LNCaP clone FGC (cell line): ENCODE measurements at regions not wholly inside any gene's neighbourhood (a gene's known extent, or its start where the extent isn't known, plus 50 kb on each side); places are given as distances from the start of the nearest gene placed in this dataset.

Experiments used
- DNase-seq: peaks from one replicate; pipeline ENCODE4 v3.0.0-alpha.2; 2011; ENCODE audit warnings: low read depth
- H3K4me3 ChIP-seq: 2 replicates; pipeline ENCODE4 v1.5.1; 2011; ENCODE audit warnings: mild to moderate bottlenecking, low read depth, low read length, control low read depth
- CTCF ChIP-seq: IDR thresholded peaks from 2 replicates; pipeline ENCODE4 v1.5.1; 2012; ENCODE audit warnings: mild to moderate bottlenecking; ENCODE audit not compliant: control insufficient read depth, insufficient read depth; ENCODE audit errors: extremely low read depth

- H3K4me3 ChIP-seq = no peak overlapping the region
- TF ChIP-seq CTCF = no peak
- no peak for DNase-seq
Observed at GRCh38 chr2:192735447-192735846, 540.7 kb upstream of the TMEFF2 start.

GRCh38 chr2:192729369-192729768 lies 534.6 kb upstream of the TMEFF2 start:
- no peak overlapping the region for H3K4me3 ChIP-seq
- TF ChIP-seq CTCF = no peak
- DNase-seq = no peak

- no peak for DNase-seq
- TF ChIP-seq CTCF = no peak
- no peak overlapping the region for H3K4me3 ChIP-seq
Observed at GRCh38 chr2:192725991-192726390, 531.3 kb upstream of the TMEFF2 start.

GRCh38 chr2:192719629-192720028 lies 524.9 kb upstream of the TMEFF2 start:
- no peak for TF ChIP-seq CTCF
- DNase-seq = no peak
- no peak overlapping the region for H3K4me3 ChIP-seq

GRCh38 chr2:192718340-192718739 lies 523.6 kb upstream of the TMEFF2 start:
- no peak overlapping the region for H3K4me3 ChIP-seq
- no peak for DNase-seq
- TF ChIP-seq CTCF = no peak

GRCh38 chr2:192700934-192701333 lies 506.2 kb upstream of the TMEFF2 start:
- H3K4me3 ChIP-seq = no peak overlapping the region
- no peak for TF ChIP-seq CTCF
- DNase-seq = no peak

- DNase-seq = no peak
- H3K4me3 ChIP-seq = no peak overlapping the region
- no peak for TF ChIP-seq CTCF
Observed at GRCh38 chr2:192697880-192698279, 503.1 kb upstream of the TMEFF2 start.
